HL-60/S4 (cell line): ENCODE measurements at regions not wholly inside any gene's neighbourhood (a gene's known extent, or its start where the extent isn't known, plus 50 kb on each side); places are given as distances from the start of the nearest gene placed in this dataset.

Experiments
- in situ Hi-C: fragments of 300-500 bp; cut with MboI; formaldehyde crosslinking; loops from 2 replicates; pipeline ENCODE4 v1.14.3; 2022; ENCODE audit warnings: low sequenced_read_pairs

GRCh38 chr13:78428646-78429045, 174.7 kb downstream of the POU4F1 start:
- in situ Hi-C loops = no loop called here

GRCh38 chr13:78426183-78426582, 177.2 kb downstream of the POU4F1 start:
- in situ Hi-C loops = no loop called here

- in situ Hi-C loops = no loop called here
Measured at GRCh38 chr13:78420814-78421213, 182.5 kb downstream of the POU4F1 start.

GRCh38 chr13:78413887-78414553, 189.3 kb downstream of the POU4F1 start:
- in situ Hi-C loops = no loop called here

- in situ Hi-C loops = no loop called here
Measured at GRCh38 chr13:78410847-78411246, 192.5 kb downstream of the POU4F1 start.

- in situ Hi-C loops = no loop called here
Measured at GRCh38 chr13:78410164-78410563, 193.2 kb downstream of the POU4F1 start.

- in situ Hi-C loops = no loop called here
Measured at GRCh38 chr13:78409172-78409571, 194.2 kb downstream of the POU4F1 start.

GRCh38 chr13:78404846-78405360, 198.4 kb downstream of the POU4F1 start:
- in situ Hi-C loops = no loop called here

- in situ Hi-C loops = no loop called here
Measured at GRCh38 chr13:78402708-78403400, 200.5 kb downstream of the POU4F1 start.

GRCh38 chr13:78401873-78402707, 201.3 kb downstream of the POU4F1 start:
- in situ Hi-C loops = no loop called here

- in situ Hi-C loops = no loop called here
Measured at GRCh38 chr13:78398743-78399410, 204.5 kb downstream of the POU4F1 start.

- in situ Hi-C loops = no loop called here
Measured at GRCh38 chr13:78393286-78394142, 209.8 kb downstream of the POU4F1 start.

GRCh38 chr13:78383899-78384298, 219.5 kb downstream of the POU4F1 start:
- in situ Hi-C loops = no loop called here

- in situ Hi-C loops = no loop called here
Measured at GRCh38 chr13:78383071-78383484, 220.3 kb downstream of the POU4F1 start.

- in situ Hi-C loops = no loop called here
Measured at GRCh38 chr13:78382491-78382890, 220.9 kb downstream of the POU4F1 start.

GRCh38 chr13:78376822-78377221, 226.5 kb downstream of the POU4F1 start:
- in situ Hi-C loops = no loop called here

GRCh38 chr13:78376033-78376432, 227.3 kb downstream of the POU4F1 start:
- in situ Hi-C loops = no loop called here

GRCh38 chr13:78372581-78372980, 230.8 kb downstream of the POU4F1 start:
- in situ Hi-C loops = no loop called here

- in situ Hi-C loops = no loop called here
Measured at GRCh38 chr13:78370231-78370630, 233.1 kb downstream of the POU4F1 start.

GRCh38 chr13:78364711-78365110, 238.6 kb downstream of the POU4F1 start:
- in situ Hi-C loops = no loop called here
